CD4-positive, alpha-beta T cell treated with Interleukin-12 subunit alpha and Interleukin-12 subunit beta, for 1 hour (primary cell): ENCODE measurements at regions not wholly inside any gene's neighbourhood (a gene's known extent, or its start where the extent isn't known, plus 50 kb on each side); places are given as distances from the start of the nearest gene placed in this dataset.
"Not testable (repeated sequence)": the region's sequence is repeated elsewhere in the genome, so short reads cannot be mapped to it uniquely, and the experiment has no call there.

Experiments
- DNase-seq: peaks from one replicate; pipeline ENCODE4 v3.0.0-alpha.2; 2020

DNA sequence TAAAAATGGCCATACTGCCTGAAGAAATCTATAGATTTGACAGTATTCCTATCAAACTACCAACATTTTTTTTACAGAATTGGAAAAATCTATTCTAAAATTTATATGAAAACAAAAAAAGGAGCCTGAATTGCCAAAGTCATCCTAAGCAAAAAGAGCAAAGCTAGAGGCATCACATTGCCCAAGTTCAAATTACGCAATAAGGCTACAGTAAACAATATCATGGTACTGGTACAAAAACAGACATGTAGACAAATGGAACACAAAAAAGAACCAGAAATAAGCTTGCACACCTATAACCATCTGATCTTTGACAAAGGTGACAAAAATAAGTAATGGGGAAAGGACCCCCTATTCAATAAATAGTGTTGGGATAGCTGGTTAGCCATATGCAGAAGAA is 50.2 kb upstream of the THSD7B start:
- no peak for DNase-seq

DNA sequence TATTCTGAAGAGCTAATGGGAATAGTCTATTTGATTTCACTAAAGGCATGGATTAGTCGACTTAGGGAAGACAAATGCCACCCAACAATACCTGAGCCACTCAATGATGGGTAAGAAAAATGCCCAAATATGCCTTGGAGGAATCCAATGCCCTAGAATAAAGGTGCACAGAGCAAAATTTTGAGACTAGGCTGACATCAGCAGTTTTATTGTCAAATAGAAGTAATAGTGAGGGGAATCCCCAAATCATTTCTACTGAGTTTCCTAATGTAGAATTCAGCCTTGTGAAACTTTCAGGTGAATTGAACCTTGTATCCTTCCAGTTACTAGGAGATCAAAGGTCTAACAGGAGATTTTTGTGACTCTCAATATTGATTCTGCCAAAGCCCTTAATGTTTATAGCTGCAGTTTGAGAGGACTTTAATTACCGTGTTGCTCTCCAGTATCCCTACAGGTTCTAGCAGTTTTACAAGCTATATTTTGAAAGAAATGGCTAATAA is 50.8 kb upstream of the THSD7B start:
- DNase-seq: no peak

DNA sequence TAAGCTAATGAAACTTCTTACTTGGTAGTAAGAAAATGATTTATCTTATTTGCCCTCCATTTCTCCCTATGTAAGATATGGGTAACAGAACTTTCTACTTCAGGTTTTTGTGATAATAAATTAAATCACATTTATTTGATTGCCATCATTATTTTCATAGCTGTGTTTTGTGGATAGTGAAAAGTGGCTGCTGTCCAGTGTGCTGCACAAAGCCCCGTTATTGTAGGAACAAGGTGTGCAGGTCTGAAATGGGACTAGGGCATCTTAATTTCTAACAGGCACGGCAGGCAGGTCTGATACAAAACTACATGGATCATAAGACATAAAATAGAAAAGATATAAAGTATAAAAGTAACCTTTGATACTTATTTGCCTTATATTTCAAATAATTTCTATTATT is 51.6 kb upstream of the THSD7B start:
- DNase-seq: no peak

- DNase-seq: no peak
Measured at GRCh38 chr2:136705336-136705735, 60.0 kb upstream of the THSD7B start.

DNA sequence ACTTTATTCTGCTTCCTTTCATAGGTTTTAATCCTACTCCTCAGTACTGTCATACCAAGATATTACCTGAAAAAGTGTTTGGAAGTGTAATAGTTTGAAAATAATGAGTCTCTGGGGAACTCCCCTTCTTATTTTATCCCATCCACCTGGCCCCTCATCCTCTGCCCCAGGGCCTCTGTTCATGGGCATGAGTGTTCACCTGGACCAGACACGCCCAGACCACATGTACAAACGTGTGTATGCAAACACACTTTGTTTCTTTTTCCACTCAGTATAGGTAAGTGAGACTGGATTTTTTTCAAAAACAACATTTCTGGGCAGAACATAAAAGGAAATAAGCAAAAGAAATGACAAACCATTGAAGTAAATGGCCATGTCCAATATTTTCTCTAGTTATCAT is 62.1 kb upstream of the THSD7B start:
- DNase-seq: no peak

DNA sequence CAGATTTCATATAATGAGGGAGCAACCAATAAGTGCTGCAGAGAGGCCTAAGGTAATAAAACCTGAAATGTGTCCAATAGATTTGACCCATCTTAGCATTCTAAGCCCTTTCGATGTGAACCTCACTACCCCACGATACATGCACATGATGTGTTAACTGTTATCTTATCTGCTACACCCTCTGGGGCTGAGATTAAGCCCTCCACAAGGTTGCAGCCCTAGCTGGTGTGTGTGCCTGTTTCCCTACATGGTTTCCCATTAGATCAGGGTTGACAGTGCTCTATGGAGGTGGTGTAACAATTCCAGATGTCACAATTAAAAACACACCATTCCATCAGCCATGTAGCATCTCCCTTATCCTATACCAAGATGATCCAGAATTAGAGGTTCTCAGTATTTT is 68.9 kb upstream of the THSD7B start:
- no peak for DNase-seq

GRCh38 chr2:136693966-136694365 is 71.4 kb upstream of the THSD7B start:
- DNase-seq: no peak

- not testable (repeated sequence) for DNase-seq
Measured at GRCh38 chr2:136680079-136680478, 85.3 kb upstream of the THSD7B start.

DNA sequence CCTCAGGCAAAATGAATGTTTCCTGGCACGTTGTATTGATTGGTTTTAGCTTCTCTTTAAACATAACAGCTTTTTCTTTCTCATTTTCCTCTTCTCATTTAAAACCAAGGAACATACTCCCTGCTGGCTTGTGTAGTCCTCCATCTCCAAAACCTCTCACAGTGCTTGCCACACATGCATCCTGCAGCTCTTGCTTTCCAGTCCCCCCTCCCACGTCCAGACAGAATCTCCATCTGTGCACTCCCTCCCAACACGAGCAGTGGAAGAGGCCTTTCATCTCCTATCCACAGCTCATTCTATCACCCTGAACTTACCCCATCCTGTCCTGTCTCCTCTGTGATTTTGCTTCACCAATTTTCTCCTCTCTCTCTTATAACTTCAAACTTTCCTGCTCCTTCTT is 99.6 kb upstream of the THSD7B start:
- no peak for DNase-seq

GRCh38 chr2:136664713-136665405 is 100.5 kb upstream of the THSD7B start:
- DNase-seq: no peak

GRCh38 chr2:136658201-136658600 is 107.1 kb upstream of the THSD7B start:
- DNase-seq: no peak

GRCh38 chr2:136653861-136654260 is 111.5 kb upstream of the THSD7B start:
- DNase-seq: no peak

DNA sequence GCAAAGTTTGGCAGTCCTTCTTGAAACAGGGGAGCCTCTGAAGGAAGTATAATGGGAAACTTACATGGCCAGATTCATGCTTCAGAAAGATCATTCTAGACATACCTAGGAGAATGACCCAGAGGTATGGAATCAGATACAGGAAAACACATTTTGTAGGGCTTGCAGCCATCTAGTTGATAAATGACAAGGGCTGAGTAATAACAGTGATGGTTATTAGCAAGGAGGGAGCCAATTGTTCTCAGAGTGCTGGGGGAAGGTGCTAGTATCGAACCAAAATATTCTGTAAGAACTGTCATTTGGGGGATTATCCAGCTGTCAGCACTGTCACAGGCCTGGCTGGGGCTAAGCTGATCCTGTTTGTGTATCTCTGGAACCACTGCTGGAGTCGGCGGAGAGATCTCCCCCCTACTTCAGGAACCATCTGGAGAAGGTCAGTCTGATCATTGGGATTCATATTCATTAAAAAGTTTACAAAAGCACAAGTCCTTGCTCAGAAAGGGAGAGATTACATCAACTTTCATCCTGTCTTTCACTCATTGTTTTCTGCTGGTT is 113.8 kb upstream of the THSD7B start:
- DNase-seq: no peak

- DNase-seq: no peak
Measured at GRCh38 chr2:136647039-136647438, 118.3 kb upstream of the THSD7B start.

- DNase-seq: no peak
Measured at GRCh38 chr2:136645236-136645828, 120.0 kb upstream of the THSD7B start.

GRCh38 chr2:136639651-136640050 is 125.7 kb upstream of the THSD7B start:
- no peak for DNase-seq

- DNase-seq: no peak
Measured at GRCh38 chr2:136638193-136638592, 127.2 kb upstream of the THSD7B start.

GRCh38 chr2:136637402-136637801 is 127.9 kb upstream of the THSD7B start:
- no peak for DNase-seq

GRCh38 chr2:136628490-136628889 is 136.9 kb upstream of the THSD7B start:
- DNase-seq: no peak

GRCh38 chr2:136613096-136613495 is 152.2 kb upstream of the THSD7B start:
- DNase-seq: no peak

GRCh38 chr2:136612079-136612478 is 153.3 kb upstream of the THSD7B start:
- no peak for DNase-seq

DNA sequence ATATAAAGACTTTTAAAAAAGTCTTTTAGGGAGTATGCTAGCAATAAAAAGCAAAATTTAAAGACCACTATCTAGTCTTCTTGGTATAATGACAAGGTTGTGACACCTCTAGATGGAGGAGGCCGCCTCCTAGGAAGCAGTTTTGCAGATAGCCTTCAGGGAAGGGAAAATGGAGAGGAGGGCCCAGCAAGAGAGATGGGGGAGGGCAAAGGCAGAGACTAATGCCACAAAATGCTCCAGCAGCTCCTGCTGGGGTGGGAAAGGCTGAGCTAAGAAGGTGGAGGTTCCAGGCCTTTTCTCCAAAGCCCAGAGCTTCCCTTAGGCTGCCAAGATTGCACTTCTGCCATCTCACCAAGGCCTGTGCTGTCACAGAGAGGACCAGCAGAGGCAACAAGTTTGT is 153.9 kb upstream of the THSD7B start:
- no peak for DNase-seq

- DNase-seq: no peak
Measured at GRCh38 chr2:136582628-136583205, 182.6 kb upstream of the THSD7B start.

DNA sequence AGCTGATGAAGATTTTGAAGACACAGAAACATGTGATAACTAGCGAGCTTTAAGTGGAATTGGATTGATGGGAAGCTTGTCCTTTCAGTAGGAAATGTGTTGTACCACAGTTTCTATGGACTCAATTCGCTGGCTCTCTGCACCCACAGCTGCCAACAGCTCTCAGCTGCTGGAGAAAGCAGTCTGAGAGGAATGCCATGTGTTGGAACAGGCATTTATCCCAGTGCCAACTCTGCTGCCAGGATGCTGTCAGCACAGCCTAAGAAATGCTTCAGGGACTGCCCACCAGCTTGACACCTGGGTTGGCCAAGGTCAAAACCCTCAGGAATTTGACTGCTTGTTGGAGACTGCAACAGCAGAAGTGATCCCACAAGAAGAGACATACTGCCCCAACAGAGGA is 193.0 kb upstream of the THSD7B start:
- no peak for DNase-seq
